ENCODE measurements at regions not wholly inside any gene's neighbourhood (a gene's known extent, or its start where the extent isn't known, plus 50 kb on each side); places are given as distances from the start of the nearest gene placed in this dataset.

DNA sequence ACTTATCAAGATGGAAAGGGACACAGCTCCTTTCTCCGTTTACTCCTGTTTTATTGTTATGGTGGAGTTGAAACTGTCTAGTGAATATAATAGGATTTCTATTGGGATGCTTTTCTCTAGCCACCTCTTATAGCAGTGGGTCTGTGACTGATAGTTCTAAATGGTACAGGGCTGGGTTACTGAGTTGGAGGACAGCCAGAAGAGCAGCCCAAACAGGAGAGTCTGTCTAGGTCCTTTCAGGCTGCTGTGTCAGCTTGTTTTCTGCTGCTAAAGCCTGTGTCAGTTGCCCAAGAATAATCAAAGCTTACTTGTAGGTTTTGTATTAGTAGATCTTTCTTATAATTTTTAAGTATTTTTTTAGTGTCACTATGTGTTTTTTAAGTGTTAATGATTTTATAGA, 356.0 kb upstream of the SEMA6A start:
- DNase-seq (ENCODE audit: low spot score) (no peak), ATAC-seq (no peak)
- intact Hi-C loops (cut with DNase I): no loop called here

DNA sequence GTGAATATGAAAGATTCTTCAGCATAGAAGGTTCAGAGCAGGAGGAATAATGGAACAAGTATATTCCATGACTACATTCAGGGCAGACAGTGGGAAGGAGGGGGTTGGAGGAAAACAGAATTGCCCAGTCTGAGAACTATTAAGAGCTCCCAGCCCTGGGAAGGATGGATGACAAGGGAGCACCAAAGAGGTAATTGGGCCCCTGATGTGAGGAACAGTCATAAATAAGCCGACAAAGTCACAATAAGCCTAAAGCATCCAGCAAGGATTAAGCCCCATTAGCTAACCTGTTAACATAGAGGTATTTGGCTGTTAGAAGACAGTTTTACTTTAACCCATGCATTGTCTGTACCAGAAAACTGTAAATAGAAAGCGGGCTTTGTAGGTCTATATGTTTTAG, 348.7 kb upstream of the SEMA6A start:
- DNase-seq (ENCODE audit: low spot score): no peak
- intact Hi-C loops (cut with DNase I): no loop called here
- no peak for ATAC-seq

GRCh38 chr5:116922532-116922931, 347.9 kb upstream of the SEMA6A start:
- ATAC-seq (no peak), DNase-seq (ENCODE audit: low spot score) (no peak)
- intact Hi-C loops (cut with DNase I): no loop called here

DNA sequence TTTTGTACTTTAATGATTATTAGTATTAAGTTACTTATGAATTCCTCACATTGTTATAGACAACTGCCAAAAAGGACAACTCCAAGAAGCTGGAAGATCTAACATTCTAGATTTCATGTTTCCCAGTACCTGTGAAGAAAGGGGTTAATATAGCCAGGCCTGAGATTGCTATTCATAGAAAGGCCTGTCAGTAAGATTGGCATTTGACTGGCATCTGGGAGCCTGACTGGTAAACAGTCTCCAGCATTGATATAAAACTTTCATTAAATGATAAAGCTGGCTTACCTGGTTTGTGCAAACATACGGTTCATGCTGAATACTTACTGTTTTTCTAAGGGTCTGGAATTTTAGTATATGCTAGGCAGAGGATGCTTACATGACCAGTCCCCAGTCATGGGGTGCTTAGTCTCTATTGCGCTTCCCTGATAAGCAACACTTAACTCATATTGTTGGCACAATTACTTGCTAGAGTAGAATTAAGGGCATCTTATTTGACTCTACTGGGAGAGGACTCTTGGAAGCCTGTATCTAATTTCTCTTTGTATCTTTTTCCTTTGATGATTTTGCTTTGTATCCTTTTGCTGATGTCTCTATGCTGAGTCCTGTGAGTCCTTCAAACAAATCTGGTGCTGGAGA, 340.4 kb upstream of the SEMA6A start:
- no peak for DNase-seq (ENCODE audit: low spot score)
- no peak for ATAC-seq
- intact Hi-C loops (cut with DNase I): no loop called here

DNA sequence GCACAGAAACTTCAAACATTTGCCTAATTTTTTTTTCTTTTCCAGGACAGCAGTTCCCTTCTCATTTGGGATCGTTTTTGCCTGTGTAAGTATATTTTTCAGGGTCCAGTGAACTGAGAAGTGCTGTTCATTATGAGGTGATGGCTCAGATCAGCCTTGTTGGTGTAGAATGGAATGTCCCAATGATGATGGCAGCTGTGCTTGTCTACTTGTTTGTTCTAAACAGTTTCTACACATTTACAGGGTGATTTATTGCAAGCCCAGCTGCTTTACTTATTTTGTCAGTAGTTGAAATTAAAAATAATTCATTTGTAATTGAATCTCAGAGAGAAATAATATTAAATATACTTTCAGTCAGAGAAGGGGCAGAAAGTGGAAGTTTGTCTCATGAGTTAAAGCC, 337.6 kb upstream of the SEMA6A start:
- ATAC-seq: no peak
- DNase-seq (ENCODE audit: low spot score): no peak
- intact Hi-C loops (cut with DNase I): no loop called here

GRCh38 chr5:116911074-116911473, 336.5 kb upstream of the SEMA6A start:
- DNase-seq (ENCODE audit: low spot score) (no peak), ATAC-seq (no peak)
- intact Hi-C loops (cut with DNase I): no loop called here

DNA sequence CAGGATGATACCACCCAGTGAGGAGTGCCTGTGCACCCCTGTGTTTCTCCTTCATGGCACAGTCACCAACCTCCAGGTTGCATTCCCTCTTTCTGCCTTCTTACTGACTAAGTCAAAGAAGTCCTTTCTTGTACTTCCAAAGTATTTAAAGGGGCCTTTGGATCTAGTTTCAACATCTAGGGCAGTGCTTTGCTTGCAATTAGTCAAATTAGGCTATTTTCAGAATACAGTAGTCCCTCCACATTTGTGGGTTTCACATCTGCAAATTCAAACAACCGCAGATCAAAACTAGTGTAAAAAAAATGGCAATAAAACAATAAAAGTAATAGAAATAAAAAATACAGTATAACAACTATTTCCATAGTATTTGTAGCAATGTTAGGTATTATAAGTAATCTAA, 333.9 kb upstream of the SEMA6A start:
- intact Hi-C loops (cut with DNase I): no loop called here
- no peak for DNase-seq (ENCODE audit: low spot score)
- ATAC-seq: no peak

GRCh38 chr5:116905885-116906284, 331.3 kb upstream of the SEMA6A start:
- no peak for DNase-seq (ENCODE audit: low spot score)
- intact Hi-C loops (cut with DNase I): no loop called here

GRCh38 chr5:116900793-116901192, 326.2 kb upstream of the SEMA6A start:
- ATAC-seq (no peak), DNase-seq (ENCODE audit: low spot score) (no peak)
- intact Hi-C loops (cut with DNase I): no loop called here

More at GRCh38 chr5:116905885-116906284, 331.3 kb upstream of the SEMA6A start:
- no peak for ATAC-seq

- DNase-seq (ENCODE audit: low spot score): no peak
- intact Hi-C loops (cut with DNase I): no loop called here
- no peak for ATAC-seq
These were observed 324.3 kb upstream of the SEMA6A start for GRCh38 chr5:116898917-116899316.

GRCh38 chr5:116897291-116897690, 322.7 kb upstream of the SEMA6A start:
- ATAC-seq (no peak), DNase-seq (ENCODE audit: low spot score) (no peak)
- intact Hi-C loops (cut with DNase I): no loop called here

GRCh38 chr5:116896001-116896400, 321.4 kb upstream of the SEMA6A start:
- DNase-seq (ENCODE audit: low spot score) (no peak), ATAC-seq (no peak)
- intact Hi-C loops (cut with DNase I): no loop called here

DNA sequence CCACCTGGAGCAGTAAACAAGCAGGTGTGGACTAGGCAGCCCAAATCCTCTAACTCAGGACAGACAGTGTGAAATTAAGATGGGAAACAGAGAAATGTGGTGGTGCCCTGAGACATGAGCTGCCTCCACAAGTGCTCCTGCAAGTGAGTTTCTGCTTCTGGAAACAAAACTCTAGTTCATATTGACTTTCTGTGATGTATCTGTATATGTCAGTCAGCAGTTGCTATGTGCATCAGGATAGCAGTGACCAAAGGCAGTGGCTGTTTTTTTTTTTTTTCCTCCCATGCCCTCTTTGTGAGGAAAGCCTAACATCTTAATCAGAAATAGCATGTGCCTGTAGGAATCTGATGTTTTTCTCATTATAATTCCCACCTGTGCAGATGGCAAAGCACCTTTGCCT, 318.4 kb upstream of the SEMA6A start:
- intact Hi-C loops (cut with DNase I): no loop called here
- DNase-seq (ENCODE audit: low spot score) (no peak), ATAC-seq (no peak)

DNA sequence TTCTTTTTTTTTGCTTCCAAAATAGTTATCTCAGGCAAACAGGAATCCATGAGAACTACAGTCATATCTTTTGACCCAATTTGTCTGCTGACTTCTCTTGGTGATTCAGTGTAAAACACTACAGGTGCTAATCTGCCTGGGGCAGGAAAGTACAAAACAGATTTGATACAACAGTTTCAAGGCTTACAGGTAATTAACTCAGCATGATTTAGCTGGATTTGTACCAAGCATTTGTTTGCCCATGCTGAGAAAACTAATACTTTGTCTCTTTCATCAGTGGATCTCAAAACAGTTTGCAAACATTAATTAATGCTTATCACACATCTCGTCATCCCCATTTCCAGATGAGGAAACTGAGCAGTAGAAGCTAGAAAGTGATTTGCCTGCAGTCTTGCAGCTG, 312.5 kb upstream of the SEMA6A start:
- intact Hi-C loops (cut with DNase I): no loop called here
- ATAC-seq: no peak
- no peak for DNase-seq (ENCODE audit: low spot score)

GRCh38 chr5:116885825-116886224, 311.2 kb upstream of the SEMA6A start:
- DNase-seq (ENCODE audit: low spot score) (no peak), ATAC-seq (no peak)
- intact Hi-C loops (cut with DNase I): no loop called here

GRCh38 chr5:116883875-116884274, 309.3 kb upstream of the SEMA6A start:
- intact Hi-C loops (cut with DNase I): no loop called here
- ATAC-seq (no peak), DNase-seq (ENCODE audit: low spot score) (no peak)

- ATAC-seq (no peak), DNase-seq (ENCODE audit: low spot score) (no peak)
- intact Hi-C loops (cut with DNase I): no loop called here
These were observed 307.4 kb upstream of the SEMA6A start for GRCh38 chr5:116881921-116882531.

DNA sequence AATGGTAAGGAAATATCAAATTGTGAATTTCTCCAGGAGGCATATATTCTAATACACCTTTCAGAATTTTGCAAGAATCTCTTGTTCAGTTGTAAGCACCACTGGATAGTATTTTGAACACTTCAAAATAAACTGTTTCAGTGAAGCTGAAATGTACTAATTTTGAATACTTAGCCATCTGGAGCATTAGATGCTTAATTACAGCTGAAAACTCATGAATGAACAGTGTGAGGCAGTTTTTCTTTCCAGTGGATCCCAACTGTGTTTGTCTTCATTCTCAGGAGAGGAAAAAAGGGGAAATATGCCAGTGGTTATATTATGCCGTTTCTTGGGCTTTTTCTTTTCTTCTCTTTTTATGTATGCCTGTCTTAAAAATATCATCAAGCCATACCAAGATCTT, 306.0 kb upstream of the SEMA6A start:
- intact Hi-C loops (cut with DNase I): no loop called here
- DNase-seq (ENCODE audit: low spot score) (no peak), ATAC-seq (no peak)

- intact Hi-C loops (cut with DNase I): no loop called here
- DNase-seq (ENCODE audit: low spot score): no peak
- ATAC-seq: no peak
These were observed 305.5 kb upstream of the SEMA6A start for GRCh38 chr5:116880150-116880549.

DNA sequence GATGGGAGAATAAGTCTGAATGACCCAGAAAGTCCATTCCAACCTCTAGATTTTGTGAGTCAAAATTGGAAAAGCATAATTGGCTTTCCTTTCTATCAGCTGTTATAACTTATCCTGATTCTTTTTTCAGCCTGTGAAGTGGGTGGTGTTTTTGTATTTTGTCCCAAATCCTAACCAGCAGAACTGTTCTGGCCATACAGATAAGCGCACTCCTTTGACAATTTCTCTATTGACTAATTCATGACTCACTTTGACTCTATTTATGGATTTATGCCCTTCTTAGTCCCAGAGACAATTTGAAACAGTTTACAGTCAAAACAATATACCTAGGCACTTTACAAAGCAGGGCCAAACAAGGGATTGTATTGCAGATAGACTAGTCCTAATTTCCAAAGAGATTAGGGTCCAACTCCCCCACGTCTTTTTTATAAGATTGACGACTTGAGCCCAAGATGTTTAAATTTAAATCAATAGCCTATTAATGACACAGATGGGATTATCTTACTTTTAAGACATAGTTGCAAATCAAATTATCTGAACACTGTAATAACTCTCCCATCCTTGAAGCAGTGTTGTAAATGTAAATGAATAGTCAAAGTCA, 301.7 kb upstream of the SEMA6A start:
- DNase-seq (ENCODE audit: low spot score) (no peak), ATAC-seq (no peak)
- intact Hi-C loops (cut with DNase I): no loop called here

DNA sequence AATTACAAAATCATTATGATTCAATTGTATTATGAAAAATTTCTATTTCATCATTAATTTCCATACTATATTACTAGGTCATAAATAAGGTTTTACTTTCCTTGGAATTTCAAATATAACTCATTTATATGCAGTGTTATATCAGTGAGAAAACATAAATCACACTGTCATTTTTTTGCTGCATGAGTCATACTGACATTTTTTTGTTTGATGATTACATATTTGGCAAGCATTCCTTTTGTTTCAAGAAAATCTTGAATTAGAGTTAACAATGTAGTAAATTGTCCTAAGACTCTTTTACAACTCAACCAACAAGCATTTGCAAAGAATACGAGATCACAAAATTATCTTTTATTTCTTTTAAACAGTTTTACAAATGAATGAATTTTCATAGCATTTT, 298.4 kb upstream of the SEMA6A start:
- DNase-seq (ENCODE audit: low spot score) (no peak), ATAC-seq (no peak)
- intact Hi-C loops (cut with DNase I): no loop called here

Measured in sciatic nerve (tissue), 2 donors.